CD4-positive, alpha-beta memory T cell (primary cell): ENCODE measurements at regions not wholly inside any gene's neighbourhood (a gene's known extent, or its start where the extent isn't known, plus 50 kb on each side); places are given as distances from the start of the nearest gene placed in this dataset.

ENCODE experiments used
- CTCF ChIA-PET: fragments of 350-600 bp; sonication (Branson Sonifier 250); formaldehyde crosslinking; loops from one replicate; lab custom pipeline; 2021; ENCODE audit warnings: inconsistent platforms; ENCODE audit not compliant: partially characterized antibody; lab: Charles Lee
- POLR2A ChIA-PET: fragments of 350-600 bp; sonication (Branson Sonifier 250); formaldehyde crosslinking; loops from one replicate; lab custom pipeline; 2021; ENCODE audit not compliant: partially characterized antibody; lab: Charles Lee
- DNase-seq, 5 donors: peaks; one replicate each; pipeline versions ENCODE4 v3.0.0 to v3.0.0-alpha.2; 2020 to 2022; ENCODE audit warnings: mixed read lengths in 1 of 5
- H3K27ac ChIP-seq: one replicate; pipeline ENCODE4 v1.7.0; 2013; ENCODE audit warnings: low read depth, low read length
- H3K27me3 ChIP-seq: 2 replicates; pipeline ENCODE4 v1.7.0; 2013; ENCODE audit warnings: mild to moderate bottlenecking, low read length, moderate library complexity; ENCODE audit not compliant: insufficient read depth
- H3K36me3 ChIP-seq: 2 replicates; pipeline ENCODE4 v1.7.0; 2013; ENCODE audit warnings: mild to moderate bottlenecking, low read length, moderate library complexity; ENCODE audit not compliant: insufficient read depth
- H3K4me1 ChIP-seq: 2 replicates; pipeline ENCODE4 v1.7.0; 2013; ENCODE audit warnings: mild to moderate bottlenecking, low read length, moderate library complexity; ENCODE audit not compliant: insufficient read depth
- H3K4me3 ChIP-seq, 2 donors: one replicate each; pipeline ENCODE4 v1.7.0; 2013; ENCODE audit warnings: low read length in 2 of 2, mild to moderate bottlenecking in 1 of 2
- H3K9me3 ChIP-seq, 2 donors: one replicate each; pipeline ENCODE4 v1.7.0; 2013; ENCODE audit warnings: low read length in 2 of 2, control low read depth in 1 of 2; ENCODE audit not compliant: control insufficient read depth in 1 of 2
- H3K27ac Mint-ChIP-seq, 7 donors: one replicate each; pipeline ENCODE4 v1.8.0; 2020 to 2021; ENCODE audit warnings: mixed read lengths in 7 of 7, mild to moderate bottlenecking in 6 of 7, inconsistent platforms in 3 of 7, moderate library complexity in 3 of 7
- H3K27me3 Mint-ChIP-seq, 2 donors: one replicate each; pipeline ENCODE4 v1.8.0; 2020 to 2021; ENCODE audit warnings: mixed read lengths in 2 of 2
- H3K36me3 Mint-ChIP-seq, 2 donors: one replicate each; pipeline ENCODE4 v1.8.0; 2020 to 2021; ENCODE audit warnings: mixed read lengths in 2 of 2, inconsistent platforms in 1 of 2, mild to moderate bottlenecking in 1 of 2
- H3K4me1 Mint-ChIP-seq, 4 donors: one replicate each; pipeline ENCODE4 v1.8.0; 2020 to 2021; ENCODE audit warnings: mixed read lengths in 4 of 4, mild to moderate bottlenecking in 1 of 4
- H3K4me3 Mint-ChIP-seq, 8 donors: one replicate each; pipeline ENCODE4 v1.8.0; 2020 to 2021; ENCODE audit warnings: mixed read lengths in 8 of 8, mild to moderate bottlenecking in 7 of 8, moderate library complexity in 6 of 8, inconsistent platforms in 3 of 8
- H3K9me3 Mint-ChIP-seq, 8 donors: one replicate each; pipeline ENCODE4 v1.8.0; 2020 to 2021; ENCODE audit warnings: mixed read lengths in 8 of 8, mild to moderate bottlenecking in 5 of 8, inconsistent platforms in 3 of 8, moderate library complexity in 1 of 8
- intact Hi-C: fragments of 100-400 bp; cut with micrococcal nuclease; formaldehyde crosslinking; loops from one replicate; pipeline ENCODE4 v1.15.1; 2023

GRCh38 chr1:81128079-81128478 lies 672.7 kb upstream of the ADGRL2 start:
- H3K4me3 Mint-ChIP-seq: no peak overlapping the region
- ChIA-PET CTCF (no interaction called here), POLR2A (no interaction called here)
- H3K4me1 ChIP-seq: no peaks in the 10 kb centered on the region
- H3K36me3 ChIP-seq: no peaks in the 10 kb centered on the region
- H3K27me3 Mint-ChIP-seq: no peaks in the 10 kb centered on the region
- H3K9me3 ChIP-seq: no peaks in the 10 kb centered on the region
- H3K4me1 Mint-ChIP-seq: no peaks in the 10 kb centered on the region
- H3K9me3 Mint-ChIP-seq: peaks cover 0 to 19% (median 8%) of the 10 kb centered on the region in 8 donors
- no peak overlapping the region for H3K27ac ChIP-seq
- no peaks in the 10 kb centered on the region for H3K36me3 Mint-ChIP-seq
- no peak overlapping the region for H3K4me3 ChIP-seq
- H3K27ac Mint-ChIP-seq: no peak overlapping the region
- DNase-seq: no peak
- H3K27me3 ChIP-seq: no peaks in the 10 kb centered on the region
- intact Hi-C loops: no loop called here

- H3K4me1 ChIP-seq: no peaks in the 10 kb centered on the region
- no peaks in the 10 kb centered on the region for H3K36me3 ChIP-seq
- ChIA-PET POLR2A (no interaction called here), CTCF (no interaction called here)
- H3K4me3 Mint-ChIP-seq: peak overlapping the region in 1 of 8 donors; percentile 0
- H3K4me1 Mint-ChIP-seq: no peaks in the 10 kb centered on the region
- H3K9me3 ChIP-seq: no peaks in the 10 kb centered on the region
- H3K4me3 ChIP-seq: no peak overlapping the region
- no peaks in the 10 kb centered on the region for H3K27me3 Mint-ChIP-seq
- intact Hi-C loops: no loop called here
- no peaks in the 10 kb centered on the region for H3K27me3 ChIP-seq
- DNase-seq: no peak
- no peak overlapping the region for H3K27ac Mint-ChIP-seq
- H3K36me3 Mint-ChIP-seq: no peaks in the 10 kb centered on the region
- H3K27ac ChIP-seq: no peak overlapping the region
- peaks cover 0 to 19% (median 8%) of the 10 kb centered on the region in 8 donors for H3K9me3 Mint-ChIP-seq
These were observed 673.6 kb upstream of the ADGRL2 start for GRCh38 chr1:81126989-81127581.

GRCh38 chr1:81125672-81126071 lies 675.1 kb upstream of the ADGRL2 start:
- no peak for DNase-seq
- POLR2A ChIA-PET: no interaction called here
- Mint-ChIP-seq H3K9me3 (peaks cover 0 to 19% (median 8%) of the 10 kb centered on the region in 8 donors), H3K36me3 (no peaks in the 10 kb centered on the region), H3K4me1 (no peaks in the 10 kb centered on the region), H3K27ac (no peak overlapping the region), H3K27me3 (no peaks in the 10 kb centered on the region), H3K4me3 (no peak overlapping the region)
- H3K27me3 ChIP-seq: no peaks in the 10 kb centered on the region
- H3K27ac ChIP-seq: no peak overlapping the region
- H3K4me3 ChIP-seq: no peak overlapping the region
- no peaks in the 10 kb centered on the region for H3K36me3 ChIP-seq
- CTCF ChIA-PET: no interaction called here
- H3K4me1 ChIP-seq: no peaks in the 10 kb centered on the region
- intact Hi-C loops: no loop called here
- no peaks in the 10 kb centered on the region for H3K9me3 ChIP-seq

GRCh38 chr1:81121306-81121705 lies 679.4 kb upstream of the ADGRL2 start:
- Histone ChIP-seq H3K4me1 (no peaks in the 10 kb centered on the region), H3K4me3 (no peak overlapping the region), H3K36me3 (no peaks in the 10 kb centered on the region), H3K27ac (no peak overlapping the region), H3K9me3 (no peaks in the 10 kb centered on the region), H3K27me3 (no peaks in the 10 kb centered on the region)
- Mint-ChIP-seq H3K36me3 (no peaks in the 10 kb centered on the region), H3K27ac (no peak overlapping the region), H3K27me3 (no peaks in the 10 kb centered on the region), H3K4me3 (no peak overlapping the region), H3K9me3 (peaks cover 0 to 9% (median 3%) of the 10 kb centered on the region in 8 donors), H3K4me1 (no peaks in the 10 kb centered on the region)
- DNase-seq: no peak
- CTCF ChIA-PET: interaction anchor here (1.3 kb wide), 1 partner anchor 9 kb away, joined by 4 read pairs; no protein-coding TSS in a partner anchor
- POLR2A ChIA-PET: no interaction called here
- intact Hi-C loops: no loop called here

GRCh38 chr1:81119319-81119718 lies 681.4 kb upstream of the ADGRL2 start:
- no peaks in the 10 kb centered on the region for H3K36me3 ChIP-seq
- H3K27me3 Mint-ChIP-seq: no peaks in the 10 kb centered on the region
- H3K27ac Mint-ChIP-seq: no peak overlapping the region
- no peak overlapping the region for H3K4me3 Mint-ChIP-seq
- no peak for DNase-seq
- peaks cover 0 to 9% (median 3%) of the 10 kb centered on the region in 8 donors for H3K9me3 Mint-ChIP-seq
- H3K4me1 Mint-ChIP-seq: no peaks in the 10 kb centered on the region
- no peaks in the 10 kb centered on the region for H3K4me1 ChIP-seq
- H3K36me3 Mint-ChIP-seq: no peaks in the 10 kb centered on the region
- H3K9me3 ChIP-seq: no peaks in the 10 kb centered on the region
- CTCF ChIA-PET: interaction anchor here (0.6 kb wide), 1 partner anchor 205 kb away, joined by 3 read pairs; no protein-coding TSS in a partner anchor
- H3K27ac ChIP-seq: no peak overlapping the region
- H3K4me3 ChIP-seq: no peak overlapping the region
- no peaks in the 10 kb centered on the region for H3K27me3 ChIP-seq
- POLR2A ChIA-PET: no interaction called here
- intact Hi-C loops: no loop called here

- Histone ChIP-seq H3K27ac (no peak overlapping the region), H3K27me3 (no peaks in the 10 kb centered on the region), H3K9me3 (no peaks in the 10 kb centered on the region), H3K4me1 (no peaks in the 10 kb centered on the region), H3K36me3 (no peaks in the 10 kb centered on the region), H3K4me3 (no peak overlapping the region)
- Mint-ChIP-seq H3K27me3 (no peaks in the 10 kb centered on the region), H3K9me3 (peaks cover 0 to 10% (median 2%) of the 10 kb centered on the region in 8 donors), H3K4me1 (no peaks in the 10 kb centered on the region), H3K27ac (no peak overlapping the region), H3K36me3 (no peaks in the 10 kb centered on the region), H3K4me3 (no peak overlapping the region)
- DNase-seq: no peak
- CTCF ChIA-PET: no interaction called here
- intact Hi-C loops: no loop called here
- POLR2A ChIA-PET: no interaction called here
These were observed 682.2 kb upstream of the ADGRL2 start for GRCh38 chr1:81118550-81118949.

GRCh38 chr1:81115422-81115821 lies 685.3 kb upstream of the ADGRL2 start:
- Mint-ChIP-seq H3K27me3 (no peaks in the 10 kb centered on the region), H3K9me3 (peaks cover 0 to 13% (median 1%) of the 10 kb centered on the region in 8 donors), H3K36me3 (no peaks in the 10 kb centered on the region), H3K4me3 (no peak overlapping the region), H3K27ac (no peak overlapping the region), H3K4me1 (no peaks in the 10 kb centered on the region)
- Histone ChIP-seq H3K4me1 (no peaks in the 10 kb centered on the region), H3K27me3 (no peaks in the 10 kb centered on the region), H3K27ac (no peak overlapping the region), H3K9me3 (no peaks in the 10 kb centered on the region), H3K36me3 (no peaks in the 10 kb centered on the region), H3K4me3 (no peak overlapping the region)
- ChIA-PET CTCF (no interaction called here), POLR2A (no interaction called here)
- intact Hi-C loops: no loop called here
- DNase-seq: no peak
